ENCODE measurements at regions not wholly inside any gene's neighbourhood (a gene's known extent, or its start where the extent isn't known, plus 50 kb on each side); places are given as distances from the start of the nearest gene placed in this dataset.

DNA sequence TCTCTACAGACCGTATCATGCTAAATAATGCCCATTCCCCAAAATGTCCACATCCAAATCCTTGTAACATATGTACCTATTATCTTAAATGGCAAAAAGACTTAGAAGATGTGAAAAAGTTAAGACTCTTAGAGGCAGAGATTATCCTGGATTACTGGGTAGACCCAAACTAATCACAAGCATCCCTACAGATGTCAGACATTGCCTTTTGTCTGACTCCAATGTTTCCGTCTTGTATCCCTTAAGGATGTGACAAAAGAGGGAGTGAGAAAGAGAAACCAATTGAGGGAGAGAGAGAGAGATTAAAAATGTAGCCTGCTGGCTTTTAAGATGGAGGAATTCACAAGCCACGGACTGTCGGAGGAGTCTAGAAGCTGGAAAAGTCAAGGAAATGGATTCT is 401.9 kb upstream of the FSTL5 start:
- TF ChIP-seq ZNF274 (IDR thresholded peaks at IDR 0.05; ENCODE audit: low read depth, low read length): no peak
- TF ChIP-seq YY1 (IDR thresholded peaks at IDR 0.05; ENCODE audit: insufficient read depth, insufficient read length): no peak
- TF ChIP-seq SUZ12 (IDR thresholded peaks at IDR 0.05; ENCODE audit: extremely low read depth, insufficient read depth, insufficient read length): no peak

All from NT2/D1 (cell line).